ENCODE measurements at regions not wholly inside any gene's neighbourhood (a gene's known extent, or its start where the extent isn't known, plus 50 kb on each side); places are given as distances from the start of the nearest gene placed in this dataset.

GRCh38 chr5:3999929-4000328 lies 404.3 kb downstream of the IRX1 start:
- TF ChIP-seq POLR2A (IDR thresholded peaks at IDR 0.05) (no peak), CTCF (IDR thresholded peaks at IDR 0.05) (no peak)

All from thyroid gland (tissue), 4 donors.